ENCODE measurements at regions not wholly inside any gene's neighbourhood (a gene's known extent, or its start where the extent isn't known, plus 50 kb on each side); places are given as distances from the start of the nearest gene placed in this dataset.
A peak's percentile ranks its signal among the peaks of the same experiment; 100 is the strongest.

DNA sequence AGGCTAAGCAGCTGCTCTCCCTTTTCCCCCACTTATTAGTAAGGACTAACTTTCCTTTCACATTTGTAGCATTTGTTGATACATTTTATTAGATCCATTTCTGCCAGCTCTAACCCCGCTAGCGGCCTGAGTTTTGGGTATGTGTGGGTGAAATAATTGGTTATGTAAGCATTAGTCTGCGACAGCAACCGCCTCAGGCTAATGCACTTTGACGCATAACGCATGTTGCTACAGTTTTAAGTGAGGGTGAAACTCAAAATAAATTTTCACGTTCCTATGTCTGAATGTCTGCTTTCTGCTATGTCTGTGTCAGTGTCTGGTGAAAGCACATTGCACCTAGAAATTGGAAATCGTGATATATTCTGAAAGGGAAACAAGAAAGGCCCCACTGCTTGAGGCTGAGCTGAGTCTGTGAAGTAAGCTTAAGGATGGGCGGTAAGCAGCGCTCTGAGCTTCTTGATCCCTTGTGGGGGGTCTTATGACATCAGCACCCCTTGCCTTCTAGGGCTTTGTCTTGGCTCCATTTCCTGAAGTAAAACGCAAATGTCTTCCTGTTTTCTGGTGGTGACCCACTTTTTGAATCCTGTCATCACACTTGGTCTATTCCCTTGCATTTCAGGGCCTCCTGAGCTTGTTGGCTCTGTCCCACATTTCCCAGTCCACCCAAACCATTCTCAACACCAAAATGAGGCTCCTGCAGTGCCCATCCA is 648.3 kb upstream of the ARGLU1 start:
- ChIA-PET CTCF (interaction anchor here (1.6 to 6.4 kb wide), 5 partner anchors 10 to 940 kb away, joined by 6 to 36 read pairs (median 11); no protein-coding TSS in a partner anchor), POLR2A (no interaction called here)
- DNase-seq (ENCODE audit: extremely low spot score), result no peak
- TF ChIP-seq, protein P1, sequence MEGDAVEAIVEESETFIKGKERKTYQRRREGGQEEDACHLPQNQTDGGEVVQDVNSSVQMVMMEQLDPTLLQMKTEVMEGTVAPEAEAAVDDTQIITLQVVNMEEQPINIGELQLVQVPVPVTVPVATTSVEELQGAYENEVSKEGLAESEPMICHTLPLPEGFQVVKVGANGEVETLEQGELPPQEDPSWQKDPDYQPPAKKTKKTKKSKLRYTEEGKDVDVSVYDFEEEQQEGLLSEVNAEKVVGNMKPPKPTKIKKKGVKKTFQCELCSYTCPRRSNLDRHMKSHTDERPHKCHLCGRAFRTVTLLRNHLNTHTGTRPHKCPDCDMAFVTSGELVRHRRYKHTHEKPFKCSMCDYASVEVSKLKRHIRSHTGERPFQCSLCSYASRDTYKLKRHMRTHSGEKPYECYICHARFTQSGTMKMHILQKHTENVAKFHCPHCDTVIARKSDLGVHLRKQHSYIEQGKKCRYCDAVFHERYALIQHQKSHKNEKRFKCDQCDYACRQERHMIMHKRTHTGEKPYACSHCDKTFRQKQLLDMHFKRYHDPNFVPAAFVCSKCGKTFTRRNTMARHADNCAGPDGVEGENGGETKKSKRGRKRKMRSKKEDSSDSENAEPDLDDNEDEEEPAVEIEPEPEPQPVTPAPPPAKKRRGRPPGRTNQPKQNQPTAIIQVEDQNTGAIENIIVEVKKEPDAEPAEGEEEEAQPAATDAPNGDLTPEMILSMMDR (IDR thresholded peaks at IDR 0.05; ENCODE audit: control extremely low read depth, extremely low read depth, low read depth, missing control alignments), result no peak

DNA sequence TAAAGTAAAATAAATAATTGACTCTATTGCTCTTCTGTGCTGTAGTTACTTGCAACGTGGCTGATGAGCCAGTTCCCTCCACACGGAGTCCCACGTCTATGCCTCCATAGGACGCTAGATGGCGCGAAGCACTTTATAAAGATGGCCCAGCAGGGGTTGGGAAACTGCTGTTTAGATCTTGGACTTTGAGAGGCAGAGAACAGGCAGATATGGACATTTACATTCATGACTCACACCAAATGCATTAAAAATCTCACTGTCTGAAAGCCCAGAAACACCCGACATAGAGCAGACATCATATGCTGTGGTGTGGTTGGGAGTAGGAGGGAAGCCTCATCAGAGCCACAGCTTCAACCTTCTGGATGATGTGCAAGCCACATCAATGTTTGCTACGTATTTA is 643.1 kb upstream of the ARGLU1 start:
- peak; percentile 52 for DNase-seq (ENCODE audit: extremely low spot score)
- POLR2A ChIA-PET, result no interaction called here
- CTCF ChIA-PET, result interaction anchor here (0.8 to 8.2 kb wide), 12 partner anchors 8 to 948 kb away, joined by 3 to 79 read pairs (median 5); no protein-coding TSS in a partner anchor
- TF ChIP-seq, protein P1 (IDR thresholded peaks at IDR 0.05; ENCODE audit: control extremely low read depth, extremely low read depth, low read depth, missing control alignments), result peak; percentile 95

- DNase-seq (ENCODE audit: extremely low spot score), result no peak
- CTCF ChIA-PET, result interaction anchor here (1.4 to 8.2 kb wide), 7 partner anchors 8 to 948 kb away, joined by 3 to 79 read pairs (median 6); no protein-coding TSS in a partner anchor
- POLR2A ChIA-PET, result no interaction called here
- TF ChIP-seq, protein P1 (IDR thresholded peaks at IDR 0.05; ENCODE audit: control extremely low read depth, extremely low read depth, low read depth, missing control alignments), result no peak
These were observed 642.7 kb upstream of the ARGLU1 start for GRCh38 chr13:107210723-107211030.

DNA sequence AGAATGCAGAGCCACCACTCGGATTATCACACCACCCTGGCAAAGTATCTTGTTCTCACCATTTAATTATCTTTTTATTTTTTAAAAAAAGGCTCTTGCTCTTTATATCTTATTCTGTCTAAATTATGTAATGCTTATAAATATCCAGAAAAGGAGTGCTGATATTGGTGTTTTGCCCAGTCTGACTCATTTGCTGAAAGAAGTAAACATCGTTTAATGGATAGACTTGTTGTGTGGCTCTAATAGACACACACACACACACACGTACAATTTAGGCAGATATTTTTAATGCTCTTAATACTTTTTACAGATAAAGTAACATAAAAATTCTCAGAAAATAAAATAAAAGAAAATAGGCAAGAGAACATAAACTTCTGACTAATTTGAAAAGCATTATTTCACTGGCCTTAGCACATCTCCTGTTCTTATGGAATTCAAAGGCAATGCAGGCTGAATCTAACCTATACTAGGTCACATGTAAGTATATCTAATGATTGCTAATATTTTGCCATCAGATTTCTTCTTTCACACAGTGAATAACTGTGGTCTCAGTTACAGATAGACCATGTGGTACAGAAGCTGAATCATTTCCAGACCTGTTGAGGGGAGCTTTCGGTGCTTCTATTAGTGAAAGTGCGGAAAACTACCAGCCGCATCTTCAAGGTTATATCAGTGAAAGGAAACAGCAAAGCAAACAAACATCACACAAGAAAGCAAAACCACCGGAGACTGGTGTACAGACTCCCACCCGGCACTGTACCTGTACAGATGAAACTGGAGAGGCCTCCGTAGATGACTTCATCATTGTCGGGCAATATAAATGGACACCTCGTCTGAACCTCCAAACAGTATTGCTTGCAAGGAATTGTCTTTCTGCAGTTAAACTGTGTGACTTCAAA is 642.1 kb upstream of the ARGLU1 start:
- TF ChIP-seq, protein P1 (IDR thresholded peaks at IDR 0.05; ENCODE audit: control extremely low read depth, extremely low read depth, low read depth, missing control alignments), result no peak
- ChIA-PET POLR2A (no interaction called here), CTCF (interaction anchor here (1.3 to 8.2 kb wide), 7 partner anchors 7 to 945 kb away, joined by 3 to 79 read pairs (median 5); no protein-coding TSS in a partner anchor)

GRCh38 chr13:107208889-107209288 is 641.0 kb upstream of the ARGLU1 start:
- TF ChIP-seq, protein P1 (IDR thresholded peaks at IDR 0.05; ENCODE audit: control extremely low read depth, extremely low read depth, low read depth, missing control alignments), result no peak
- CTCF ChIA-PET, result interaction anchor here (0.7 to 8.2 kb wide), 6 partner anchors 8 to 946 kb away, joined by 3 to 79 read pairs (median 4); no protein-coding TSS in a partner anchor
- POLR2A ChIA-PET, result no interaction called here
- no peak for DNase-seq (ENCODE audit: extremely low spot score)

More for the DNA sequence above, 642.1 kb upstream of the ARGLU1 start:
- no peak for DNase-seq (ENCODE audit: extremely low spot score)

DNA sequence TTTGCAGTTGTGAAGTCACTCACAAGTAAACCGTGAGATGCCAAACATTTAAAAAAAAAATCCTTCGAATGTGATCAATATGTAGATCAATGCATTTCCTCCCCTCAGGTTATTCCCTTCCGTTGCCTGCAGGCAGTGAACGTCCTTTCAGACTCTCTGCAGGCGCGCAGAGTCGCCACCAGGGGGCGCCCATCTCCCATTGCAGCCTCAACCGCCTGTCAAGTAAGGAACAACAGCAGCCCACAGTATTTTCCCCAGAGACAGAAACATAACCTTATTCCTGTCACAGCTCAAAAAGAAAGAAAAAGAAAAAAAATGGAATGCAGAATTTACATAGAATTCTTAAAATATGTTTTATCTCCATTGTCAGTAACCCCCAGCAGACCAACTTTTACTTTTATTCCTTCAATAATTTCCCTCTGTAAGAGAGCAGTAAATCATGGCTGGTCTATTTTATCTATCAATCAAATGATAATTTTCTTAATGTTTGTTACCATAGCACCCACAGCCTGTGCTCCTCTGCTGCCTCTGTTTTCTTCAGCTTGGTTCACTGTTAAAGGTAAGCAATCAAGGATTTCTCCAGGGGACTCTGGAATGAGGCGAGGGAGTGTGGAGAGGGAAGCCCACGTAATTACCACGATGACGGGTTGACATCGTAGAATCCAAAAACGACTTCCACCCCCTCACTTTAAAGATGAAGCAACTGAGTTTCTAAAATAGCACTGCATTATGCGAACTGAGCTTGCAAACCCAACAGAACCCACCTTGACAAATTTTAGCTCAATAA is 637.6 kb upstream of the ARGLU1 start:
- DNase-seq (ENCODE audit: extremely low spot score), result peak; percentile 71
- POLR2A ChIA-PET, result no interaction called here
- TF ChIP-seq, protein P1 (IDR thresholded peaks at IDR 0.05; ENCODE audit: control extremely low read depth, extremely low read depth, low read depth, missing control alignments), result peak; percentile 99
- CTCF ChIA-PET, result interaction anchor here (0.6 to 8.2 kb wide), 12 partner anchors 9 to 954 kb away, joined by 3 to 79 read pairs (median 4); no protein-coding TSS in a partner anchor
